H1 (cell line): ENCODE measurements at regions not wholly inside any gene's neighbourhood (a gene's known extent, or its start where the extent isn't known, plus 50 kb on each side); places are given as distances from the start of the nearest gene placed in this dataset.

Experiments
- CTCF ChIA-PET: fragments of 300-600 bp; sonication (Branson Sonifier 250); formaldehyde crosslinking; loops from one replicate; lab custom pipeline; 2021; ENCODE audit not compliant: partially characterized antibody; lab: Charles Lee
- POLR2A ChIA-PET: fragments of 300-600 bp; sonication (Branson Sonifier 250); formaldehyde crosslinking; loops from one replicate; lab custom pipeline; 2021; ENCODE audit warnings: inconsistent platforms; ENCODE audit not compliant: partially characterized antibody; lab: Charles Lee
- DNase-seq, 2 experiments: peaks; one replicate each; pipeline versions ENCODE4 v3.0.0 to v3.0.0-alpha.2; 2010 to 2022; ENCODE audit warnings: low spot score in 2 of 2, low read depth in 1 of 2, mixed read lengths in 1 of 2
- FAIRE-seq: peaks from 2 replicates; lab custom pipeline; 2011; peaks lifted over from hg19 to GRCh38; lab: Jason Lieb, UNC
- H2AFZ ChIP-seq: 2 replicates; pipeline ENCODE4 v1.8.1; 2012; ENCODE audit warnings: low read length, inconsistent platforms
- H2AK5ac ChIP-seq: 2 replicates; pipeline ENCODE4 v1.6.1; 2013; ENCODE audit warnings: low read depth, low read length
- H2BK120ac ChIP-seq: replicated peaks from 2 replicates; pipeline ENCODE3; 2013; ENCODE audit warnings: low read depth, low read length, inconsistent platforms
- H2BK12ac ChIP-seq: 2 replicates; pipeline ENCODE4 v1.6.1; 2013; ENCODE audit warnings: low read depth, low read length
- H2BK15ac ChIP-seq: 2 replicates; pipeline ENCODE4 v1.6.1; 2013; ENCODE audit warnings: low read length
- H2BK20ac ChIP-seq: 2 replicates; pipeline ENCODE4 v1.6.1; 2013; ENCODE audit warnings: low read length
- H2BK5ac ChIP-seq: 2 replicates; pipeline ENCODE4 v1.6.1; 2013; ENCODE audit warnings: low read depth, low read length
- H3K14ac ChIP-seq: 2 replicates; pipeline ENCODE4 v1.6.1; 2013; ENCODE audit warnings: inconsistent platforms; ENCODE audit not compliant: insufficient read length
- H3K18ac ChIP-seq: 2 replicates; pipeline ENCODE4 v1.6.1; 2013; ENCODE audit warnings: low read length; ENCODE audit errors: extremely low read depth
- H3K23ac ChIP-seq: 2 replicates; pipeline ENCODE4 v1.6.1; 2013; ENCODE audit warnings: inconsistent platforms; ENCODE audit not compliant: insufficient read length
- H3K23me2 ChIP-seq: 2 replicates; pipeline ENCODE4 v1.6.1; 2013; ENCODE audit warnings: low read depth, low read length
- H3K27ac ChIP-seq: 2 replicates; pipeline ENCODE4 v1.6.1; 2011; ENCODE audit warnings: low read depth, low read length, inconsistent platforms
- H3K27me3 ChIP-seq, 4 experiments: replicated peaks in 1 of 4; 1 replicate in 1 of 4; 2 replicates in 3 of 4; pipeline versions ENCODE4 v1.6.1 to v1.8.1; 2011 to 2013; ENCODE audit warnings: low read length in 3 of 4, mild to moderate bottlenecking in 3 of 4, inconsistent platforms in 2 of 4, mixed read lengths in 2 of 4, moderate library complexity in 1 of 4; ENCODE audit not compliant: control insufficient read depth in 3 of 4, insufficient read depth in 3 of 4; ENCODE audit errors: extremely low read depth in 1 of 4
- H3K36me3 ChIP-seq, 4 experiments: 2 replicates each; pipeline versions ENCODE4 v1.6.1 to v1.8.1; 2011 to 2013; ENCODE audit warnings: mild to moderate bottlenecking in 4 of 4, low read length in 3 of 4, moderate library complexity in 2 of 4, control low read depth in 1 of 4, inconsistent platforms in 1 of 4; ENCODE audit not compliant: insufficient read depth in 4 of 4, control insufficient read depth in 2 of 4
- H3K4ac ChIP-seq: replicated peaks from 2 replicates; pipeline ENCODE3; 2013; ENCODE audit warnings: low read length, low read depth, mixed read lengths, inconsistent platforms; ENCODE audit not compliant: insufficient read length
- H3K4me1 ChIP-seq, 4 experiments: replicated peaks in 1 of 4; 1 replicate in 1 of 4; 2 replicates in 3 of 4; pipeline versions ENCODE4 v1.6.1 to v1.8.1; 2011 to 2013; ENCODE audit warnings: low read length in 3 of 4, inconsistent platforms in 2 of 4, mixed read lengths in 1 of 4; ENCODE audit not compliant: insufficient read depth in 4 of 4, control insufficient read depth in 3 of 4
- H3K4me2 ChIP-seq, 2 experiments: 2 replicates each; pipeline versions ENCODE4 v1.6.1 to v1.8.1; 2011 to 2013; ENCODE audit warnings: low read depth in 2 of 2, low read length in 2 of 2, control low read depth in 1 of 2, inconsistent platforms in 1 of 2, mild to moderate bottlenecking in 1 of 2; ENCODE audit not compliant: insufficient read depth in 1 of 2
- H3K4me3 ChIP-seq, 4 experiments: fragments of 200-600, 300-600 bp in 1 of 4; sonication (generic), shearing (Covaris generic), sonication (Bioruptor Twin) in 1 of 4; 2 replicates each; pipeline versions ENCODE4 v1.5.1 to v1.8.1; 2011 to 2016; ENCODE audit warnings: low read length in 4 of 4, low read depth in 3 of 4, control low read depth in 2 of 4, inconsistent platforms in 2 of 4, mild to moderate bottlenecking in 2 of 4, mixed read lengths in 1 of 4, moderate library complexity in 1 of 4; ENCODE audit not compliant: insufficient read depth in 2 of 4; ENCODE audit errors: extremely low read depth in 1 of 4
- H3K56ac ChIP-seq: replicated peaks from 2 replicates; pipeline ENCODE3; 2013; ENCODE audit warnings: low read depth, mild to moderate bottlenecking, mixed read lengths, low read length, inconsistent platforms; ENCODE audit not compliant: insufficient read length
- H3K79me1 ChIP-seq: 2 replicates; pipeline ENCODE4 v1.6.1; 2013; ENCODE audit warnings: low read depth, low read length, control low read depth
- H3K79me2 ChIP-seq, 2 experiments: 2 replicates each; pipeline versions ENCODE4 v1.6.1 to v1.8.1; 2012 to 2013; ENCODE audit warnings: low read length in 2 of 2, mild to moderate bottlenecking in 2 of 2, inconsistent platforms in 1 of 2; ENCODE audit not compliant: insufficient read depth in 2 of 2, control insufficient read depth in 1 of 2
- H3K9ac ChIP-seq, 4 experiments: replicated peaks in 1 of 4; 1 replicate in 1 of 4; 2 replicates in 3 of 4; pipeline versions ENCODE4 v1.6.1 to v1.8.1; 2011 to 2013; ENCODE audit warnings: low read depth in 3 of 4, low read length in 3 of 4, control low read depth in 2 of 4, mild to moderate bottlenecking in 2 of 4, moderate library complexity in 2 of 4, inconsistent platforms in 1 of 4; ENCODE audit errors: extremely low read depth in 1 of 4
- H3K9me3 ChIP-seq, 2 experiments: 2 replicates each; pipeline versions ENCODE4 v1.6.1 to v1.8.1; 2012 to 2013; ENCODE audit warnings: mild to moderate bottlenecking in 2 of 2, moderate library complexity in 2 of 2, control low read depth in 1 of 2, inconsistent platforms in 1 of 2, low read depth in 1 of 2, low read length in 1 of 2, mixed read lengths in 1 of 2; ENCODE audit not compliant: insufficient read depth in 2 of 2
- H4K20me1 ChIP-seq, 2 experiments: replicated peaks in 1 of 2; 2 replicates each; pipeline versions ENCODE3 to v1.8.1; 2011 to 2013; ENCODE audit warnings: inconsistent platforms in 2 of 2, low read length in 2 of 2, mild to moderate bottlenecking in 1 of 2; ENCODE audit not compliant: insufficient read depth in 2 of 2, control insufficient read depth in 1 of 2
- H4K5ac ChIP-seq: 2 replicates; pipeline ENCODE4 v1.6.1; 2013; ENCODE audit warnings: low read length, low read depth, mixed read lengths, inconsistent platforms; ENCODE audit not compliant: insufficient read length
- H4K8ac ChIP-seq: 2 replicates; pipeline ENCODE4 v1.8.0; 2013; ENCODE audit warnings: mild to moderate bottlenecking, moderate library complexity, low read length, inconsistent platforms; ENCODE audit not compliant: insufficient read depth; ENCODE audit errors: extremely low read depth
- H4K91ac ChIP-seq: replicated peaks from 2 replicates; pipeline ENCODE3; 2013; ENCODE audit warnings: low read length, mixed read lengths, inconsistent platforms; ENCODE audit not compliant: insufficient read length
- CBX5 ChIP-seq: fragments of 300-800, 300-1000 bp; sonication (generic); IDR thresholded peaks from 2 replicates; pipeline ENCODE4 v1.7.1; 2016; ENCODE audit warnings: antibody characterized with exemption, low read length, low read depth
- CEBPB ChIP-seq: IDR thresholded peaks from 2 replicates; pipeline ENCODE4 v1.6.1; 2012; ENCODE audit warnings: low read depth, low read length
- KDM4A ChIP-seq: IDR thresholded peaks from one replicate; pipeline ENCODE4 v1.7.1; 2012; ENCODE audit warnings: low read depth, mild to moderate bottlenecking, moderate library complexity, low read length, inconsistent platforms; ENCODE audit not compliant: severe bottlenecking
- SIN3A ChIP-seq, 2 experiments: IDR thresholded peaks in 1 of 2; conservative IDR thresholded peaks in 1 of 2; 2 replicates each; pipeline ENCODE4 v1.6.1; 2011 to 2012; ENCODE audit warnings: low read length in 2 of 2, improper control_type of control experiment in 1 of 2, low read depth in 1 of 2, mild to moderate bottlenecking in 1 of 2
- WGBS, 2 experiments: shearing (Covaris generic) in 1 of 2; methylation state at CpG; one replicate each; pipeline versions ENCODE4 v1.1.6 to v1.1.7; 2013 to 2015; ENCODE audit warnings: low lambda C conversion rate in 2 of 2, mixed read lengths in 2 of 2, inconsistent platforms in 1 of 2, low coverage in 1 of 2, missing lambda C conversion rate in 1 of 2; ENCODE audit not compliant: insufficient replicate concordance in 2 of 2, insufficient coverage in 1 of 2, insufficient read length in 1 of 2; ENCODE audit errors: extremely low coverage in 1 of 2, missing lambda C conversion rate in 1 of 2; 5-methylcytosine and 5-hydroxymethylcytosine counted together
- TF ChIP-seq, protein P1 (sequence below): IDR thresholded peaks from 2 replicates; pipeline ENCODE4 v1.6.1; 2011; ENCODE audit warnings: low read length, improper control_type of control experiment

DNA sequence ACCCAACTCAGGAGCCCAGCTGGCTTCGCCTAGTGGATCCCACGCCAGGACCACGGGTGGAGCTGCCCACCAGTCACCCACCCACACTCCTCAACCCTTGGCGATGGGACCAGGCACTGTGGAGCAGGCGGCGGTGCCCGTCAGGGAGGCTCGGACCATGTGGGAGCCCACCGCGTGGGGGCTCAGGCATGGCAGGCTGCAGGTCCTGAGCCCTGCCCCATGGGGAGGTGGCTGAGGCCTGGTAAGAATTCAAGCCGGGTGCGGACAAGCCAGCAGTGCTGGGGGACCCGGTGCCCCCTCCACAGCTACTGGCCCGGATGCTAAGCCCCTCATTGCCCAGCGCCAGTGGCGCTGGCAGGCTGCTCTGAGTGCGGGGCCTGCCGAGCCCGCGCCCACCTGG is 123.1 kb upstream of the LGSN start:
- Histone ChIP-seq H3K27ac (no peak overlapping the region), H4K8ac (0 out of 2 replicates have a peak overlapping the region, but pooled peaks have one; percentile 25), H3K18ac (no peak overlapping the region), H3K14ac (no peak overlapping the region), H2BK15ac (no peak overlapping the region), H4K20me1 (no peaks in the 10 kb centered on the region), H3K4me3 (no peak overlapping the region), H2BK5ac (no peak overlapping the region), H2BK12ac (no peak overlapping the region), H3K23me2 (no peaks in the 10 kb centered on the region), H4K5ac (no peak overlapping the region), H3K36me3 (no peaks in the 10 kb centered on the region), H2AFZ (no peak overlapping the region), H3K56ac (no peak overlapping the region), H3K9ac (no peak overlapping the region), H3K79me2 (no peaks in the 10 kb centered on the region), H4K91ac (no peak overlapping the region), H3K4me1 (no peaks in the 10 kb centered on the region), H3K27me3 (no peaks in the 10 kb centered on the region), H3K23ac (no peak overlapping the region), H3K4me2 (no peak overlapping the region), H3K4ac (no peak overlapping the region), H2AK5ac (no peak overlapping the region), H3K79me1 (no peaks in the 10 kb centered on the region), H2BK20ac (no peak overlapping the region), H3K9me3 (peaks cover 3 to 8% of the 10 kb centered on the region in 2 experiments; a peak in 2 of 4 replicates), H2BK120ac (no peak overlapping the region)
- ChIA-PET POLR2A (no interaction called here), CTCF (interaction anchor here (1.3 kb wide), 1 partner anchor 82 kb away, joined by 3 read pairs; no protein-coding TSS in a partner anchor)
- DNase-seq (no peak), FAIRE-seq (no peak)
- 95% methylated on average over 11 of the region's 20 CpGs; no CpG with 5 or more reads in 1 of the 2 experiments for WGBS, 2 experiments
- TF ChIP-seq SIN3A (conservative IDR thresholded peaks at IDR 0.05 in 1 of 2, IDR thresholded peaks at IDR 0.05 in 1 of 2; ENCODE audit: low read depth in 1 of 2, low read length in 2 of 2) (no peak), KDM4A (no peak), CBX5 (no peak), CEBPB (no peak)
- TF ChIP-seq, protein P1, sequence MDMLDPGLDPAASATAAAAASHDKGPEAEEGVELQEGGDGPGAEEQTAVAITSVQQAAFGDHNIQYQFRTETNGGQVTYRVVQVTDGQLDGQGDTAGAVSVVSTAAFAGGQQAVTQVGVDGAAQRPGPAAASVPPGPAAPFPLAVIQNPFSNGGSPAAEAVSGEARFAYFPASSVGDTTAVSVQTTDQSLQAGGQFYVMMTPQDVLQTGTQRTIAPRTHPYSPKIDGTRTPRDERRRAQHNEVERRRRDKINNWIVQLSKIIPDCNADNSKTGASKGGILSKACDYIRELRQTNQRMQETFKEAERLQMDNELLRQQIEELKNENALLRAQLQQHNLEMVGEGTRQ, result no peak
